Osteocyte (in vitro differentiated cells): ENCODE measurements at regions not wholly inside any gene's neighbourhood (a gene's known extent, or its start where the extent isn't known, plus 50 kb on each side); places are given as distances from the start of the nearest gene placed in this dataset.
A peak's percentile ranks its signal among the peaks of the same experiment; 100 is the strongest.

Experiments used
- DNase-seq: peaks from one replicate; pipeline ENCODE4 v3.0.0; 2021; ENCODE audit warnings: mixed read lengths; ENCODE audit not compliant: unreplicated experiment; ENCODE audit errors: extremely low spot score
- H3K27ac Mint-ChIP-seq: one replicate; pipeline ENCODE4 v1.8.0; 2021; ENCODE audit warnings: mild to moderate bottlenecking, mixed read lengths; ENCODE audit not compliant: unreplicated experiment
- H3K27me3 Mint-ChIP-seq: one replicate; pipeline ENCODE4 v1.8.0; 2021; ENCODE audit warnings: mixed read lengths; ENCODE audit not compliant: unreplicated experiment
- H3K36me3 Mint-ChIP-seq: one replicate; pipeline ENCODE4 v1.8.0; 2021; ENCODE audit warnings: mixed read lengths; ENCODE audit not compliant: unreplicated experiment
- H3K4me1 Mint-ChIP-seq: one replicate; pipeline ENCODE4 v1.8.0; 2021; ENCODE audit warnings: mixed read lengths; ENCODE audit not compliant: unreplicated experiment
- H3K4me3 Mint-ChIP-seq: one replicate; pipeline ENCODE4 v1.8.0; 2021; ENCODE audit warnings: mild to moderate bottlenecking, moderate library complexity, mixed read lengths; ENCODE audit not compliant: unreplicated experiment
- H3K9me3 Mint-ChIP-seq: one replicate; pipeline ENCODE4 v1.8.0; 2021; ENCODE audit warnings: mixed read lengths; ENCODE audit not compliant: unreplicated experiment
- TF ChIP-seq, protein P1 (sequence below): fragments of 200-600 bp; sonication (generic); IDR thresholded peaks from 2 replicates; pipeline ENCODE4 v1.5.0; 2021; ENCODE audit warnings: antibody characterized with exemption, mild to moderate bottlenecking, moderate library complexity

DNA sequence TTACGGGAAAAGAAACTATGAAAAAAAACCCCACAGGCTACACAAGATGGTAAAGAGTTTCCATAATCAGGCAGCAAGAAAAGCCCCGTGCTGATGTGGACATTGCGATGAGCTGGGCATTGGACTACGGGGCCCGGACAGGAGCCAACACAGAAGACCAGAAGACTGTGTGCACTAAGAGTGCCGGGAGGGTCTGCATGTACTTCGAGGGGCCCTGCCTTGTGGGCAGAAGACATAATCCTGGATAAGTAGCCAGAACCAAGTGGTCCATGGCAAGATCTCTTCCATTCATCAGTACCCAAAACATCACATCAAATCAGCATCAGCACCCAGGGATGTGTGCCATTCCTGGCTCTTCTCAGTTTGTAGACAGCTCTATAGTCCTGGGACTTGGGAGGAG is 317.8 kb downstream of the FGF9 start:
- no peaks in the 10 kb centered on the region for H3K36me3 Mint-ChIP-seq
- H3K9me3 Mint-ChIP-seq: peaks cover 7% of the 10 kb centered on the region
- H3K4me3 Mint-ChIP-seq: no peak overlapping the region
- no peak overlapping the region for H3K27ac Mint-ChIP-seq
- no peaks in the 10 kb centered on the region for H3K4me1 Mint-ChIP-seq
- TF ChIP-seq, protein P1, sequence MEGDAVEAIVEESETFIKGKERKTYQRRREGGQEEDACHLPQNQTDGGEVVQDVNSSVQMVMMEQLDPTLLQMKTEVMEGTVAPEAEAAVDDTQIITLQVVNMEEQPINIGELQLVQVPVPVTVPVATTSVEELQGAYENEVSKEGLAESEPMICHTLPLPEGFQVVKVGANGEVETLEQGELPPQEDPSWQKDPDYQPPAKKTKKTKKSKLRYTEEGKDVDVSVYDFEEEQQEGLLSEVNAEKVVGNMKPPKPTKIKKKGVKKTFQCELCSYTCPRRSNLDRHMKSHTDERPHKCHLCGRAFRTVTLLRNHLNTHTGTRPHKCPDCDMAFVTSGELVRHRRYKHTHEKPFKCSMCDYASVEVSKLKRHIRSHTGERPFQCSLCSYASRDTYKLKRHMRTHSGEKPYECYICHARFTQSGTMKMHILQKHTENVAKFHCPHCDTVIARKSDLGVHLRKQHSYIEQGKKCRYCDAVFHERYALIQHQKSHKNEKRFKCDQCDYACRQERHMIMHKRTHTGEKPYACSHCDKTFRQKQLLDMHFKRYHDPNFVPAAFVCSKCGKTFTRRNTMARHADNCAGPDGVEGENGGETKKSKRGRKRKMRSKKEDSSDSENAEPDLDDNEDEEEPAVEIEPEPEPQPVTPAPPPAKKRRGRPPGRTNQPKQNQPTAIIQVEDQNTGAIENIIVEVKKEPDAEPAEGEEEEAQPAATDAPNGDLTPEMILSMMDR: no peak
- peak; percentile 27 for DNase-seq
- no peaks in the 10 kb centered on the region for H3K27me3 Mint-ChIP-seq

DNA sequence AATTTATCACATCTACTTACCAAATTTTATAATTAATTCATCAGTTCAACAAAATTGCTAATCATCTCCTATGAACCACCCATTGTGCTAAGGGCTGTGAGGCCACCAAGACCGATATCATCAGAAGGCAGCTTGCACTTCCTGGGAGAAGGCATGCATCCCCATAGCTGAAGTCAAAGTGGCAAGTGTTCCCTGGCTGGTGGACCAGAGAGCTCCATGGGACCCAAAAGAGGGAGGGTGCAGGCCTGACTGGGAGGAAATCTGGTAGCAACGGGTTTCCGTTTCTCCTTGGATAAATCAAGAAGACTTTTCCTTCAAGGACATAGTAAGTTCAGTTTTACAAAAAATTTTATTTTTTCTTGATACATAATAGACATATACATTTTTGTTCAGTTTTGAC is 325.2 kb downstream of the FGF9 start:
- Mint-ChIP-seq H3K4me3 (no peak overlapping the region), H3K27me3 (no peaks in the 10 kb centered on the region), H3K4me1 (no peaks in the 10 kb centered on the region), H3K27ac (no peak overlapping the region), H3K36me3 (no peaks in the 10 kb centered on the region), H3K9me3 (peaks cover 24% of the 10 kb centered on the region)
- TF ChIP-seq, protein P1: no peak
- peak; percentile 54 for DNase-seq

- H3K4me1 Mint-ChIP-seq: no peaks in the 10 kb centered on the region
- H3K27me3 Mint-ChIP-seq: no peaks in the 10 kb centered on the region
- no peak overlapping the region for H3K27ac Mint-ChIP-seq
- no peak for DNase-seq
- H3K4me3 Mint-ChIP-seq: no peak overlapping the region
- peaks cover 23% of the 10 kb centered on the region for H3K9me3 Mint-ChIP-seq
- TF ChIP-seq, protein P1: no peak
- H3K36me3 Mint-ChIP-seq: no peaks in the 10 kb centered on the region
Measured at GRCh38 chr13:21997726-21998125, 326.9 kb downstream of the FGF9 start.

DNA sequence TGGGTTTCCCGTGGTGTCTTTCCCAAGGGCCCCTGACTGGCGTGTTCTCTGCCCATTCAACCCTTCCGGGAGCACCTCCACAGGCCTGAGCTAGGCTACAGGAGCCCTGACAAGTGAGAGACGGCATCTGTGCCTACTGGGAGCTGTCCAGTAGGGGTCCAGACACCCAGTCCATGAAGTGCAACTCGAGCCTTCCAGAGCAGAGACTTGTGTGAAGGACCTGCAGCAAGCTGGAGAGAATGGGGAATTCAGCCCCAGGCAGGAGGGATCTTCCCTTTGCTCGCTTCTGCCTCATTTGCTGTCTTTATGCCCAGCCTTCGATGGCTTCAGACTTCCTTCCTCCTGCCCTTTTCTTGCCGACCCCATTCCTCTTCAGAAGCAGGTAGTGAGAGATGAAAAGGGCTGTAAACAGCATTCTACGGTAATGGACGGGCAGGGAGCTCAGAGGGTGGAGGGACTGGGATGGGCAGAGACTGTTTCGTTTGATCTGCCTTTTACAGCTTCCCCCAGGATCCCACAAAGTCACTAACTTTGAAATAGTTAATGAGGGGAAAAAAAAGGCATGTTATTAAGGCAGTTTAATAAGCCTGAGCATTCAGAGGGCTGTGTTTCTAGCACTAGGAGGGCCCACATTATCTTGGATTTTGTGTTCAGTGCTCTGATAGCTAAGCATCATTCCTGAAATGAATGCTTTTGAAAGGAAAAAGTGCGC is 327.6 kb downstream of the FGF9 start:
- peak; percentile 53 for DNase-seq
- H3K36me3 Mint-ChIP-seq: no peaks in the 10 kb centered on the region
- H3K27ac Mint-ChIP-seq: no peak overlapping the region
- H3K9me3 Mint-ChIP-seq: peaks cover 20% of the 10 kb centered on the region
- TF ChIP-seq, protein P1: no peak
- H3K4me3 Mint-ChIP-seq: no peak overlapping the region
- H3K4me1 Mint-ChIP-seq: no peaks in the 10 kb centered on the region
- no peaks in the 10 kb centered on the region for H3K27me3 Mint-ChIP-seq

DNA sequence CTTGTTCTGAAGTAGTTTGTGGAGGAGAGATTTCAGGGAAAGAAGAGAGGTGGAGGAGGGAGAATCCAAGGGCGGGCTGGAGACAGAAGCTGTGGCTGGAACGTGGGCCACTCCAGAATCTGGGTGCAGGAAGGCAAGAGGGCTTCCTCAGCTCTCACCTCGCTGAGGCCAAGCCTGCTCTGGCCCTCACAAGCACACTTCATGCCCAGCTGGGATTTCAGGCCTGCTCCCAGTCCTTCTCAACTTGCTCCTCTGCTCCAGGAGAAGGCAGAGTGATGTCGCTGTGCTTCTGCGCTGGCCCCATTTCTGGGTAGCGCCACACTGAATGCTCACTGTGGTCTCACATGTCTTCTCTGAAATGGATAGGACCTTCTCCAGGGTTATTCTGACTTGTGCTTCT is 328.8 kb downstream of the FGF9 start:
- peaks cover 23% of the 10 kb centered on the region for H3K9me3 Mint-ChIP-seq
- peak; percentile 42 for DNase-seq
- no peaks in the 10 kb centered on the region for H3K4me1 Mint-ChIP-seq
- H3K36me3 Mint-ChIP-seq: no peaks in the 10 kb centered on the region
- H3K27me3 Mint-ChIP-seq: no peaks in the 10 kb centered on the region
- no peak overlapping the region for H3K27ac Mint-ChIP-seq
- H3K4me3 Mint-ChIP-seq: no peak overlapping the region
- TF ChIP-seq, protein P1: no peak
